Erythroblast (primary cell): ENCODE measurements at regions not wholly inside any gene's neighbourhood (a gene's known extent, or its start where the extent isn't known, plus 50 kb on each side); places are given as distances from the start of the nearest gene placed in this dataset.

Experiments
- GATA1 ChIP-seq: IDR thresholded peaks from 2 replicates; pipeline ENCODE4 v1.6.1; 2011; ENCODE audit warnings: low read depth, mild to moderate bottlenecking, control low read depth, low read length, moderate library complexity
- POLR2A ChIP-seq: IDR thresholded peaks from 2 replicates; pipeline ENCODE4 v1.6.1; 2011; ENCODE audit warnings: mild to moderate bottlenecking, low read length

DNA sequence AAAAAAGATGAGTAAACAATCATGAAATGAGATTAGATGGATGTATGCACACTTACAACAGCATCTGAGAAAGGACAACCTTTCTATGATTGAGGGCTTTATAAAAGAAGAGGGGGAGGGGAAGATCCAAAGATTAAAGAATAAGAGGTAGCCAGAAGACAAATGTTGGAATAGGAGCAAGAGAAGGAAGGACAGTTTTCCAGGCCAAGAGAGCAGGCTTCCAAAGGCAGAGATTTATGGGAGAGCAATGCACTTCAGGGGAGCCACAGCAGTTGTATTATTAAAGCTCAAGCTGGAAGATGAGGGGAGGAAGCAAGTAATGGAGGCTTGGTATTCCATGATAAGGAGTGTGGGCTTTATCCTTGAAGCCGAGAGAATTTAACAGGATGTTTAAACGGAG is 110.3 kb upstream of the PTPN13 start:
- TF ChIP-seq POLR2A (no peak), GATA1 (no peak)
